GM12891 (cell line): ENCODE measurements at regions not wholly inside any gene's neighbourhood (a gene's known extent, or its start where the extent isn't known, plus 50 kb on each side); places are given as distances from the start of the nearest gene placed in this dataset.

ENCODE experiments used
- POLR2A ChIP-seq: IDR thresholded peaks from 2 replicates; pipeline ENCODE4 v1.6.1; 2011; ENCODE audit warnings: low read depth, low read length, control low read depth
- POLR2AphosphoS5 ChIP-seq: IDR thresholded peaks from 2 replicates; pipeline ENCODE4 v1.6.1; 2011; ENCODE audit warnings: low read depth, low read length, control low read depth

DNA sequence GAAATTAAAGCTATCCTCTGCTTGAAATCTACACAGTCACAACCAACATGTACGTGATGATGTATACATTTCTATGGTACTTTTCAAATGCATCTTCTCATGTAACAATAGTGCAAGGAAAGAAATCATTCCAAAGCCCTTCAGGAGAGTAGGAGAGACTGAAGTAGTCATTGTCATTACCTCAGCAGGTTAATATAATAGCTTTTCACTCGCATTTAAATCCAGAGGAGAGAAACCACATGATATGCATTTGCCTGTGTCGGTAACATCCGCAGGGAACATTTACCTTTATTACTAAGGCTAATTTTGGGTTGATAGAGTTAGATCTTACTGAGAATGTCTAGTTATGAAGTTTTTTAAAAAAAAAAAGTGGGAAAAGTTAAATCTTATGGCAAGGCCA lies 186.6 kb upstream of the DTNBP1 start:
- no peak for TF ChIP-seq POLR2A
- no peak for TF ChIP-seq POLR2AphosphoS5
